ENCODE measurements at regions not wholly inside any gene's neighbourhood (a gene's known extent, or its start where the extent isn't known, plus 50 kb on each side); places are given as distances from the start of the nearest gene placed in this dataset.

- DNase-seq, result no peak
Observed at GRCh38 chr2:196318517-196319377, 147.4 kb upstream of the STK17B start.

DNA sequence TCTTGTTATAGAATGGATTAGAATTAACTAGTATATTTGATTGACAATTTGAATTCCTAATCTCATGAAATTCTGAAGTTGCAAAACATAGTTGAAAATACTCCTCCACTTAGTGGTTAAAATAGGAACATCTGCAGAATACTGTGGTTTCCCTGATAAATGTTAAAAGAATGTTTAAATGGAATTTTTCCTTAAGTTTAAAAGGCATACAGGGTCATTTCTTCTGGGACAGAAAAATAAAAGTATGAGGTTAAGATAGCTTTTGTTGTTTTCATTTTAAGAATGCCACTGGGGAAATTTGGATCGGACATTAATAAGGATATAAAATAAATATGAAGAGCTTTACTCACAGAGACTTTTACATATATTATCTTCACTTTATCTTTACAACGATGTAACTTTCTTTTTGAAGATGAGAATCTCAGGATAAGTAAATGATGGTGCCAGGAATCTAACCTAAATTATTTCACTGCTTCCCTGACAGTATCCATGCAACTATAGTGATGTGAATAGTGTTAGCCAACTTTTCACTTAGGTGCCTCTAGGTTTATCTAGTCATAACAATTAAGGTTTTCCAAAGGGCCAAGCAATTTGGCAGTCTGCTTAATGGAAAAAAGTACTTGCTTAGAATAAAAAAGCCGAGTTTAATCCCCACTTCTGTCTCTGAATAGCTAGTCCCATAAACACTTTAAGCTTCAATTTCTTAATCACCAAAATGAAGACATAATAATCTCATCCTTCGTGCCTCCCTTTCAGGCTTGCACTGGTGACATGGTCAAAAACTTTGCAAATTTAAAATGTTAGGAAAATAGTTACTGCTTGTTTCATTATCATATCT lies 151.8 kb upstream of the STK17B start:
- no peak for DNase-seq

- no peak for DNase-seq
Observed at GRCh38 chr2:196324211-196324610, 152.8 kb upstream of the STK17B start.

GRCh38 chr2:196328088-196328680 lies 156.8 kb upstream of the STK17B start:
- DNase-seq, result no peak

- no peak for DNase-seq
Observed at GRCh38 chr2:196329959-196330358, 158.6 kb upstream of the STK17B start.

DNA sequence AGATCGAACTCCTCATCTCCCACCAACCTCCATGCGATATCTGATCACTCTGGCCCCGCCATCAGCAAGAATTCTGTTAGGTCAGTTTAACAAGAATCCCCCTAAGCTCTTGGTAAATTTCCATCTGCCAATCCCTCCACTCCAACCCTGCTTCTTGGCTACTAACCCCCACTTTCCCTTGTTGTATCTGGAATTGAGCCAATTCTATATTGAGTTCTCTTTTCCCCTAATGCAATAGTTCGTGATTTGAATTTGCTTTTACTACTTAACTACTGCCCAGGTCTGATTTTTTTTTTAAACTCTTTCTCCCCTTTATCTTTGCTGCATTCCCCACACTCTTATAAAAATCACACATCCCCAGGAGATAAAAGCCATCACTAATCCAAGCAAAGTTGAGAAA lies 159.3 kb upstream of the STK17B start:
- no peak for DNase-seq

DNA sequence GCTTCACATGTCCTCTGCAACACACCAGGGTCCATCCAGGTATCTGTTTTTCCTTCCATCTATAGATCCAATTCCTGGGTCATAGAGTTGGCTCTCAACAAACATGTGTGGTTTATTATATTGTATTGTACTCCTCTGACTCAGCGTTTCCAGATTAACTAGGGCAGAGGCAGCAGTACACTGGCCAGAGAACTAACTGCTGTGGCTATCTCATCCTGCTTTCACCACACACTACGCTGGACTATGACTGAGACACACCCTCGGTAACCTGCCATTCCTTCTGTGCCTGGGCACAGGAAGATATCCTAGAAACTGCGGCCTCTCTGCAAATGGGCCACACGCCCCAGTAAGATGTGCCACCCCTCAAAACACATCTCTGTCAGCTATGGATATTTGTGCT lies 159.8 kb upstream of the STK17B start:
- no peak for DNase-seq

GRCh38 chr2:196331851-196332250 lies 160.5 kb upstream of the STK17B start:
- peak; percentile 28 to 29 for DNase-seq

GRCh38 chr2:196333397-196333796 lies 162.0 kb upstream of the STK17B start:
- peak; percentile 19 to 20 for DNase-seq

DNA sequence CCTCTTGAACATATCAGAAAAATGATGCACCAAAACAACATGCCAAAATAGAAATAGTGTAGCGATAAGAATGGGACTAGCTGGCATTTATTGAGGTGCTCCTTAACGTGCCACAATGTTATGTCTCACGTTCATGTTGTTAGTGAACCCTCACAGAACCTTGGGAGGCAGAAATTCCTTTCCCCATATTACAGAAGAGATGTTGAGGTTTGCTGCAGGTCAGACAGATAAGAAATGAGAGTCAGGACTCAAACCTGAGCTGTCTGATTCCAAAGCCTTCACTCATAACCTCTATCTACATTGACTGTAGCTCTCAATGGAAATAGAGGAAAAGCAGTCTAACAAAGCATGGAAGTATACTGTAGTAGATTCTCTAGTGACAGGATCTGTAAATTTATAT lies 163.3 kb upstream of the STK17B start:
- no peak for DNase-seq

- peak in 1 of 2 donors; percentile 16 for DNase-seq
Observed at GRCh38 chr2:196335221-196335634, 163.8 kb upstream of the STK17B start.

DNA sequence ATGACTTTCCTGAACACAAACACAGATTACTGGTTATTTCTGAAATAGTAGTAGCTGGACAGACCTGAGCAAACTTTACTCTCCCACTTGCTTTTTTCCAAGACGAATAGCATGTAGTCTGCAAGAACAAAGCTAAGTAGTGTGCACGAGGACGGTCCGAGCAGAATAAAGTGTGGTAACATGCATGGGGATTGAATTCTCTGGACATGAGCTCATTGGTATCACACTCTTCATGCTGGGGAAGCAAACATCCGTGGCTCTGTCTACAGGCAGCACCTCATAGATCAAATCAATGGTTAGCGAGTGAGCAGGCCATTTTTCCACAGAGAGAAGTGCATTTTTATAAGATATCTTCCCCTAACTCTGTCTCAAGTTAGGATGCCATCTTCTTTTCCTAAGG lies 164.8 kb upstream of the STK17B start:
- DNase-seq, result no peak

- DNase-seq, result peak; percentile 24 to 38
Observed at GRCh38 chr2:196336715-196337114, 165.3 kb upstream of the STK17B start.

- DNase-seq, result peak; percentile 17 to 66
Observed at GRCh38 chr2:196337208-196337953, 166.0 kb upstream of the STK17B start.

DNA sequence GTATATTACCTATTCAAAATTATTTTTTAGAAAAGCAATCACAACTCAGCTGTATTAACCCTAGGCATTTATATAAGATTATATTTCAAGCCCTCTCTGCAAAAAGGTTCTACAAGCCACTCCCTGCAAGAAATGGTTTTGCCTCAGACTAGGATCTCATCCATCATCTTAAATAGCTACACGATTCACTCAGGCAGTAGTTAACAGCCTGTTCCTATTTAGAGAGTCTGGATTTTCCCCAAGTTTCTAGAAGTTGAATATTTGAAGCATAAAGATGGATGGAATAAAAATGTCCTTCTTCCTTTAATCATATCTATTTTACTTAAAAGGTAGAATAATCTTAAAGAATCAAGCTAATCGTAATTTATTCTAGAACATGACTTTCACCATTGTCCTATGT lies 167.1 kb upstream of the STK17B start:
- no peak for DNase-seq

DNA sequence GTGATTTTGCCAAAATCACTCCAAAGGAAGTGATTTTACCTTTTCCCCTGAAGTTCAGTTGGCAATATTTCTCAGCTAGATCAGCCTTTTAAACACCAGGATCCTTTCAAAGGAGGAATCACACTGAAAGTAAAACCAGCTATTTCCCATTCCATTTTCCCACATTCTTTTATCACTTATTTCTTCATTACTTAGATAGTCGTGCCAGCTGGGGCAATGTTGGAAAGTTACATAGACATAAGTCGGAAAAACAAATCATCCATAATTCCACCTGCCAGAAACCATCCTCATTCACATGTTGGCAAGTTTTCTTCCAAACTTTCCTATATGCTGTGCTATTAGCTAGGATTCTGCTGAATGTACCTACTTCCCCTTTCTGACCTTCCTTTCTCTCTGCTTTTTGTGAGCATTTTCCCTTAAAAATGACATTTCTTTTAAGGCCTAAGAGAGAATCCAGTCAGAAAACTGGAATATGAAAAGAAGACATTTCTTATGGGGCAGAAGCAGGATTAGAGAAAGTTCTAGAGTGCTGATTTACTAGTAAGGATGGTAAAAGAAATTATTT lies 170.0 kb upstream of the STK17B start:
- DNase-seq, result no peak

- no peak for DNase-seq
Observed at GRCh38 chr2:196344397-196344796, 173.0 kb upstream of the STK17B start.

GRCh38 chr2:196353717-196354116 lies 182.3 kb upstream of the STK17B start:
- no peak for DNase-seq

GRCh38 chr2:196354186-196354585 lies 182.8 kb upstream of the STK17B start:
- no peak for DNase-seq

- no peak for DNase-seq
Observed at GRCh38 chr2:196356332-196356731, 185.0 kb upstream of the STK17B start.

DNA sequence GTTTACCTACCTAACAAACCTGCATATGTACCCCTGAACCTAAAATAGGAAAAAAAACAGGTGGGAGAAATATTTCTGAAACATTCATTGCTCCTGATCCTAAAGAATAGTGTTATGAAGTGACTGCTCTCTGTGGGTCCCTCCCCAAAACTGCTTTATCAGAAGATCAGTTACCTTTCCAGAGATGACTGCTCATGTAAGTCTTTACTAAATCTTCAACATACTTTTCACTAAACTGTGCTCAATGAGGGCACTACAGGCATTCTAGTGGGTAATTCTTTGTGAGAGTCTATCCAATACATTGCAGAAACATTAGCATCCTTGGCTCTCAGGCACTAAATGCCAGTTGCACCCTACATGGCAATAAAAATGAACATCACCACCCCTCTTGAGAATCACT lies 189.3 kb upstream of the STK17B start:
- DNase-seq, result no peak

DNA sequence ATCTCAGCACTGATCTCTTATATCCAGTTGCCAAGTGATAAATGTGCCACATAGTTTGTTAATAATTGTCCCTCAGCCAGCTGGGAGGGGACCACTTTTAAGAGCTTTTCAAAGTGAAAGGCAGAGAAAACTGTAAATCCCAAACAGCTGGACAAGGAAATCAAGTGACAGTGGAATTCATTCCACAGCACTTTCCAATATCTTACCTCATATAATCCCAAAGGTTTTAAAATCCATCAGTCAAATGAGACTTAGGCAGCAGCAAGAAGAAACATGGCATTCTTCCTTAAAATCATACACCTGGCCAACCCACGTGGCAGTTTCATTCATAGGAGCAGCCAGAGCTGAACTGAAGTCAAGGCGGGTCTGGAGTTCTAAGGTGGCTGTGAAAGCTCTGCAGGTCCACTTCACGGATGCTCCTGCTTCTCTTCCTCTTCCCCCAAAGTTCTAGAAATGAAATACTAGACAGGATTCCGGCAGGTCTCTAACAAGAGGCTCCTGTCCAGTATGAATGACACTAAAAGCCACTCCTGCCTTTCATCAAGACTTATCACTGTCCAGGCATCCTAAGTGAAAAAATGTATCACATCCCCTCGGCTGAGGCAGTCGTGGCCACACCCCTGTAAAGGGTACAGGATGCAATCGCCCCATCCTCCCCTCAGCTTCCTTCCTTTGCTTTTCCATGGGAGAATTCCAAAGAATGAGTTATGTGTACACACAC lies 190.4 kb upstream of the STK17B start:
- DNase-seq, result no peak
